SK-N-SH (cell line): ENCODE measurements at regions not wholly inside any gene's neighbourhood (a gene's known extent, or its start where the extent isn't known, plus 50 kb on each side); places are given as distances from the start of the nearest gene placed in this dataset.

Experiments used
- CTCF ChIA-PET: fragments of 300-600, 350-600 bp; formaldehyde crosslinking; extraction: SDS; loops from one replicate; lab custom pipeline; 2021; lab: Yijun Ruan, JAX
- POLR2A ChIA-PET: fragments of 350-600 bp; sonication (Branson Sonifier 250); formaldehyde crosslinking; extraction: SDS; loops from one replicate; lab custom pipeline; 2020; ENCODE audit warnings: antibody characterized with exemption, inconsistent platforms; lab: Yijun Ruan, JAX
- DNase-seq: peaks from one replicate; pipeline ENCODE4 v3.0.0; 2012
- H2AFZ ChIP-seq: fragments of 200-600 bp; sonication (generic); 2 replicates; pipeline ENCODE4 v1.8.1; 2016; ENCODE audit warnings: antibody characterized with exemption, mild to moderate bottlenecking, low read depth
- H3F3A ChIP-seq: fragments of 200-600 bp; sonication (generic); replicated peaks from 2 replicates; pipeline ENCODE3; 2016; ENCODE audit warnings: antibody characterized with exemption, mild to moderate bottlenecking; ENCODE audit not compliant: insufficient read depth
- H3K27ac ChIP-seq, 2 experiments: fragments of 200-500 bp in 1 of 2; fragments of 200-600 bp in 1 of 2; sonication (Bioruptor generic) in 1 of 2; sonication (generic), shearing (Covaris generic) in 1 of 2; 2 replicates each; pipeline versions ENCODE4 v1.5.1 to v1.6.1; 2014 to 2016; ENCODE audit warnings: low read depth in 2 of 2, inconsistent platforms in 1 of 2, low read length in 1 of 2, mild to moderate bottlenecking in 1 of 2, mixed read lengths in 1 of 2
- H3K27me3 ChIP-seq: fragments of 200-600 bp; sonication (generic), shearing (Covaris generic); 2 replicates; pipeline ENCODE4 v1.6.1; 2016; ENCODE audit warnings: mixed run types; ENCODE audit not compliant: insufficient read depth
- H3K36me3 ChIP-seq, 2 experiments: fragments of 200-500 bp in 1 of 2; fragments of 200-600 bp in 1 of 2; sonication (Bioruptor generic) in 1 of 2; sonication (generic) in 1 of 2; replicated peaks in 1 of 2; 2 replicates each; pipeline versions ENCODE3 to v1.5.1; 2014 to 2016; ENCODE audit warnings: low read length in 1 of 2, mild to moderate bottlenecking in 1 of 2; ENCODE audit not compliant: insufficient read depth in 2 of 2, control insufficient read depth in 1 of 2
- H3K4me1 ChIP-seq, 2 experiments: fragments of 200-500 bp in 1 of 2; fragments of 200-600 bp in 1 of 2; sonication (Bioruptor generic) in 1 of 2; sonication (generic), shearing (Covaris generic) in 1 of 2; 2 replicates each; pipeline versions ENCODE4 v1.5.1 to v1.6.1; 2014 to 2016; ENCODE audit warnings: low read depth in 1 of 2, low read length in 1 of 2, mixed run types in 1 of 2; ENCODE audit not compliant: insufficient read depth in 2 of 2, control insufficient read depth in 1 of 2
- H3K4me2 ChIP-seq: fragments of 200-600 bp; sonication (generic), shearing (Covaris generic); 2 replicates; pipeline ENCODE4 v1.6.1; 2017; ENCODE audit warnings: mixed run types
- H3K4me3 ChIP-seq, 2 experiments: fragments of 200-500 bp in 1 of 2; fragments of 200-600 bp in 1 of 2; sonication (Bioruptor generic) in 1 of 2; sonication (generic), shearing (Covaris generic) in 1 of 2; 2 replicates each; pipeline versions ENCODE4 v1.5.1 to v1.8.1; 2014 to 2016; ENCODE audit warnings: low read depth in 2 of 2, inconsistent platforms in 1 of 2, low read length in 1 of 2, mild to moderate bottlenecking in 1 of 2, mixed read lengths in 1 of 2, moderate library complexity in 1 of 2
- H3K79me2 ChIP-seq: fragments of 200-600 bp; sonication (generic); 2 replicates; pipeline ENCODE4 v1.8.1; 2017; ENCODE audit warnings: mild to moderate bottlenecking; ENCODE audit not compliant: insufficient read depth
- H3K9ac ChIP-seq: fragments of 200-600 bp; sonication (generic); 2 replicates; pipeline ENCODE4 v1.6.1; 2017; ENCODE audit warnings: mixed run types
- H3K9me2 ChIP-seq: fragments of 200-600 bp; sonication (generic); 2 replicates; pipeline ENCODE4 v1.6.1; 2017; ENCODE audit warnings: mixed run types
- H3K9me3 ChIP-seq: fragments of 200-600 bp; sonication (generic); 2 replicates; pipeline ENCODE4 v1.6.1; 2017; ENCODE audit warnings: mixed run types, mild to moderate bottlenecking, moderate library complexity
- H4K20me1 ChIP-seq: fragments of 200-600 bp; sonication (generic); 2 replicates; pipeline ENCODE4 v1.6.1; 2017; ENCODE audit warnings: mild to moderate bottlenecking, mixed run types; ENCODE audit not compliant: insufficient read depth
- CTCF ChIP-seq: fragments of 200-600 bp; sonication (generic); IDR thresholded peaks from 2 replicates; pipeline ENCODE4 v1.6.1; 2017; ENCODE audit warnings: antibody characterized with exemption, mild to moderate bottlenecking, moderate library complexity
- FOXM1 ChIP-seq: IDR thresholded peaks from 2 replicates; pipeline ENCODE4 v1.4.0; 2012; ENCODE audit warnings: low read depth, mild to moderate bottlenecking
- MXI1 ChIP-seq: IDR thresholded peaks from 2 replicates; pipeline ENCODE4 v1.6.1; 2012; ENCODE audit warnings: mild to moderate bottlenecking, low read depth, low read length, improper control_type of control experiment
- POLR2AphosphoS5 ChIP-seq: IDR thresholded peaks from 2 replicates; pipeline ENCODE4 v1.6.1; 2012; ENCODE audit warnings: low read depth, low read length
- RAD21 ChIP-seq: IDR thresholded peaks from 2 replicates; pipeline ENCODE4 v1.6.1; 2012; ENCODE audit warnings: mild to moderate bottlenecking, low read length
- REST ChIP-seq: IDR thresholded peaks from 2 replicates; pipeline ENCODE4 v1.6.1; 2012; ENCODE audit warnings: mild to moderate bottlenecking, low read depth, low read length, moderate library complexity
- RXRA ChIP-seq: IDR thresholded peaks from 2 replicates; pipeline ENCODE4 v1.4.0; 2012; ENCODE audit warnings: low read depth, mild to moderate bottlenecking, borderline replicate concordance
- USF1 ChIP-seq: IDR thresholded peaks from 2 replicates; pipeline ENCODE4 v1.4.0; 2012; ENCODE audit warnings: low read depth, borderline replicate concordance
- WGBS: methylation state at CpG from one replicate; pipeline ENCODE4 v1.1.6; 2017; ENCODE audit warnings: low lambda C conversion rate; 5-methylcytosine and 5-hydroxymethylcytosine counted together

DNA sequence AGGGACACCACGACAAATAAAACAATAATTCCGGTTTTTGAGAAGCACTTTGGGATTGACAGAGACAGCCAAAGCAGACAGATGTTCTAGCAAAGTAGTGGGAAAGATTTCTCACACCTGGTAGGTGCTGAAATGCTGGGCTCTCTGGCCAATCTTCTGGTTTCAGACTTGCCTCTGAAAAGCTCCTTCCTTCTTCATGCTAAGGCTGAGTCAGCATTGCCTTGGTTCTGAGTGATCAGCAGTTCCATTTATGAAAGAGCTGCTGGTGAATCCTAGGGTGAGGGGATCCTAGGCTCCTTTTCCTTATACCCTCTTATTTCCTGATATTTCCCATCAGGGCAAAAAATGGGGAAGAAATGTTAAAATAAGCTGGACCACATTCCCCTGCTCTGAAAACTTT is 268.7 kb upstream of the SALL1 start:
- no peak for DNase-seq

DNA sequence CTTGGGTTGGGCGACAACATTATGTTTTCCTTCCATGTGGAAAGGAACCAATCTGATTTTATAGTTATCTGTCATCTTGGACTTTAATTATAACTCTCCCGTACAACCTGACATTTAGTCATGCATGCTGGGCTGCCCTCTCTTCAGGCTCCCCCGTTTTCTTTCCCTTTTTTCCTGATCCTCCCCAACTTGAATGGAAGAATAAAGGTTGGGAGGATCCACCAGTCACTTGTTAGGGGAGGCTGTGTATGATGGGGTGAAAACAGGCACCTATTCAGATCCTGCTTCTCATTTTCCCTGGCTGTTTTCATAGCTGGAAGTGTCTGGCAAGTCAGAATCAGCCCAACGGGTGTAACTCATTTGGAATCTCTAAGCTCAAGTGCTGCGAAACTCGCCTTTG is 267.2 kb upstream of the SALL1 start:
- no peaks in the 10 kb centered on the region for H3F3A ChIP-seq
- CTCF ChIA-PET = interaction anchor here (1.3 to 1.9 kb wide), 3 partner anchors 13 to 19 kb away, joined by 3 to 5 read pairs (median 4); no protein-coding TSS in a partner anchor
- DNase-seq = no peak
- H3K4me2 ChIP-seq = no peak overlapping the region
- H3K79me2 ChIP-seq = no peaks in the 10 kb centered on the region
- H3K9me3 ChIP-seq = no peaks in the 10 kb centered on the region
- H2AFZ ChIP-seq = no peak overlapping the region
- no peaks in the 10 kb centered on the region for H4K20me1 ChIP-seq
- no peak overlapping the region for H3K27ac ChIP-seq
- H3K4me3 ChIP-seq = no peak overlapping the region
- WGBS = 39% methylated on average over 6 of the region's 6 CpGs
- no peaks in the 10 kb centered on the region; a peak in 1 of 4 replicates for H3K4me1 ChIP-seq
- no peaks in the 10 kb centered on the region for H3K36me3 ChIP-seq
- POLR2A ChIA-PET = no interaction called here
- no peaks in the 10 kb centered on the region for H3K9me2 ChIP-seq
- H3K27me3 ChIP-seq = no peaks in the 10 kb centered on the region
- TF ChIP-seq RXRA (no peak), POLR2AphosphoS5 (no peak), CTCF (no peak), MXI1 (no peak), FOXM1 (no peak), REST (no peak)
- TF ChIP-seq, all 33 proteins: peak for 0
- H3K9ac ChIP-seq = no peak overlapping the region

More for the DNA sequence above, 268.7 kb upstream of the SALL1 start:
- H3K9ac ChIP-seq = no peak overlapping the region
- H4K20me1 ChIP-seq = no peaks in the 10 kb centered on the region
- H3K9me3 ChIP-seq = no peaks in the 10 kb centered on the region
- TF ChIP-seq RAD21 = no peak
- TF ChIP-seq USF1 = no peak
- no peak for TF ChIP-seq REST
- no peaks in the 10 kb centered on the region for H3K36me3 ChIP-seq
- no peak overlapping the region for H2AFZ ChIP-seq
- POLR2A ChIA-PET = no interaction called here
- no peaks in the 10 kb centered on the region for H3F3A ChIP-seq
- no peak overlapping the region for H3K4me2 ChIP-seq
- WGBS = 0% methylated on average over 2 of the region's 2 CpGs
- no peaks in the 10 kb centered on the region for H3K27me3 ChIP-seq
- no peak overlapping the region for H3K27ac ChIP-seq
- no peak overlapping the region for H3K4me3 ChIP-seq
- CTCF ChIA-PET = interaction anchor here (1.9 kb wide), 1 partner anchor 18 kb away, joined by 4 read pairs; no protein-coding TSS in a partner anchor
- H3K4me1 ChIP-seq = no peaks in the 10 kb centered on the region; a peak in 1 of 4 replicates
- H3K9me2 ChIP-seq = no peaks in the 10 kb centered on the region
- no peaks in the 10 kb centered on the region for H3K79me2 ChIP-seq
